GM19452 (cell line): ENCODE measurements at regions not wholly inside any gene's neighbourhood (a gene's known extent, or its start where the extent isn't known, plus 50 kb on each side); places are given as distances from the start of the nearest gene placed in this dataset.
"Not testable (repeated sequence)": the region's sequence is repeated elsewhere in the genome, so short reads cannot be mapped to it uniquely, and the experiment has no call there.

ENCODE experiments used
- ATAC-seq: cut with Tn5 transposase; IDR thresholded peaks from one replicate; pipeline ENCODE4 v1.9.1; 2021; ENCODE audit not compliant: unreplicated experiment

DNA sequence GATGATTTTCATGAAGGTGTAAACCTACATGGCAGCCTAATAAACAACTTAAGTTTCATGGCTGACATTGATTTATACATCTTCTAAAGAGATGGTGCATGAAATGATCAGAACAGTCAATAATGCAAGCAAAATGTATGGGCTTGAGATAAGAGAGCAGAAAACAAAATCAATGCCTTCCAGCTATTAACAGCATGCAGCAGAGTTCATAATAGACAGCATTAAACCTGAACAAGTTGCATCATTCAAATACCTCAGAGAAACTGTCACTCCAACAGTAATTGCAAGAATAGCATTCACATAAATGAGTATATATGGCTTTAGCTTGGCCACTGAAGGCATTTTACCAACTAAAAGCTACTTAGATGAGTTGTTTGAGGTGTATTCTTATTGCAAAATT, 319.6 kb upstream of the ARID1B start:
- ATAC-seq: no peak

DNA sequence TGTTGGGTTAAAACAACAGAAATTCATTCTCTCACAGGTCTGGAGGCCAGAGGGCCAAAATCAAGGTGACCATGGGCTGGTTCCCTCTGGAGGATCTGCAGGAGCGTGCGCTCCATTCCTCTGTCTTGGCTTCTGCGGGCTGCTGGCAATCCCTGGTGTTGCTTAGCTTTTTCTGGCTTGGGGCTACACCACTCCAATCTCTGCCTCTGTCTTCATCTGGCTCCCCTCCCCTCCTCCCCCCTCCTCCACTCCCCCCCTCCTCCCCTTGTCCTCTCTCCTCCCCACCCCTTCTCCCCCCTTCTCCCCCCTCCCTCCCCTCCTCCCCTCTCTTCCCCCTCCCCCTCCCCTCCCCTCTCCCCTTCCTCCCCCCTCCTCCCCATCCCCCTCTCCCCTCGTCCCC, 321.3 kb upstream of the ARID1B start:
- no peak for ATAC-seq

DNA sequence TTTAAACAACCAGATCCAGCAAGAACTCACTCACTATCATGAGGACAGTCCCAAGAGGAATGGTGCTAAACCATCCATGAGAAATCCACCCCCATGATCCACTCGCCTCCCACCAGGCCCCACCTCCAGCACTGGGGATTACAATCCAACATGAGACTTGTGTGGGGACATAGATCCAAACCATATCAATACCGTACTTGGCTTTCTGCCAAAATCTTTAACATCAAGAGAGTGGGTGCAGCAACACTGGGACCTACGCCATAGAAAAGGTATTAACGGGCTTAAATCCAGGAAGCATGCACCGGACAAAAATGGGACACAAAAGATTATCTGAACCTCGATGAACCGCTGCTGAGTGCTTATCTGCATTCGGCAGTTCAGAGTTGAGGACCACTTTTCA, 322.3 kb upstream of the ARID1B start:
- ATAC-seq: no peak

DNA sequence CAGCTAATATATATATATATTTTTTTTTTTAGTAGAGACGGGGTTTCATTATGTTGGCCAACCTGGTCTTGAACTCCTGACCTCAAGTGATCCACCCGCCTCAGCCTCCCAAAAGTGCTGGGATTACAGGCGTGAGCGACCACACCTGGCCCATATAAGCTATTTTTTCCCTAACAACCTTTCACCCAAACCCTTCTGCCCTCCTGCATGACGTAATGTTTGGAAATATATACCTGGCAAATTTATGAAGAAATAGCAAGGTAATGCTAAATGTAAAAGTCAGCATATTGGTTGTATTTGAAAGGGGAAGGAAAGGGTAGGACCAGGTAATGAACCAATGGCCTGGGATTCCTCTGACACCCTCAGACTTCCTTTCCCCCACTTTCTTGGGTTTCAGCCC, 325.5 kb upstream of the ARID1B start:
- no peak for ATAC-seq

DNA sequence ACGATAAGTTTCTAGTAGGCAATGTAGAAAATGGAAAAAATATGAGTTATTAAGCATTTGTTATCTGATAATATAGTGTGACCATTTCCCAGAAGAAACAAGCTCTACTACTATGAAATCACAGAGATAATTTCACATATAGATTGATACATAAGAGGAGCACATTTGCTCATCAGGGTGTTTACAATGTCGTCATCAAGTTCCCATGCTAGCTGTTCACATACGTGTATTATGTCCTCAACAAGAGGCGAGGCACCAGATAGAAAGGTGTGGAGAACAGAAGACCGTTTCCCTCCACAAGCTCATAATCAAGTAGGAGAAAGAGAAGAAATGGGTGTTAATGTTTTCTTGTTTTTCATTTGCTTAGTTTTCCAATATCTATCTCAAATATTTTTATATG, 326.1 kb upstream of the ARID1B start:
- ATAC-seq: no peak

DNA sequence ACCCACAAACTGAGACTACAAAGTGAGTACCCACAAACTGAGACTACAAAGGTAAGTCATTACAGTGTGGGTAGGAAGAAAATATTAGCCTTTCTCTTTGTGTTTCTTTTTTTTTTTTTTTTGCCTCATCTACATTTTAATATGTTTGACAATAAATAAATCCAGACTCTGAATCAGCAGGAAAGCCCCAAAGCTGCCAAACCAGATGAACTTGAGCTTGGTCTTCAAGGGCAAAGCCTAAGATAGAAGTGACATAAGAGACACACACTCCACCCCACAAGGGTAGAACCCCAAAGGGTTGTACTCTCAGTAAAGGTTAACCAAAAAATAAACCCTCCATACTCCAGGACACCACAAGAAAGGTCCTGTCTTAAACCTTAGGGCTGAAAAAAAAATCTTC, 326.8 kb upstream of the ARID1B start:
- ATAC-seq: no peak

DNA sequence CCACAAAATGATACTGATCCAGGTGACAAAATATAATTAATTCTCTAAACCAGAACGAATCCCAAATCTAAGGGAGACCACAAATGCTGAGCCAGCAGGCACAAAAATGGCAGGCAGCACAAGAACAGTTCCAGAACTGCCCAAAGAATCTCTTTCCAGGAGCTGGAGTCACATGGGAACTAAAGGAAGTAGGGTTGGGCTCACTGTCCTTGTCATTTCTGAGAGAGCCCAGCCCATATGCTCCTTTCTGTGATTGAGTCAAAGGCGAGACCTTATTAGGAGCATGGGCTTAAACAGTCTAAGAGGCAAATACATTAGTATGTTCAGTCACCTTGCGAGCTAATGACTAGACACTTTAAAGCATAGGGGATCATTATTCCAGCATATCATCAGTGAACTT, 327.6 kb upstream of the ARID1B start:
- no peak for ATAC-seq

DNA sequence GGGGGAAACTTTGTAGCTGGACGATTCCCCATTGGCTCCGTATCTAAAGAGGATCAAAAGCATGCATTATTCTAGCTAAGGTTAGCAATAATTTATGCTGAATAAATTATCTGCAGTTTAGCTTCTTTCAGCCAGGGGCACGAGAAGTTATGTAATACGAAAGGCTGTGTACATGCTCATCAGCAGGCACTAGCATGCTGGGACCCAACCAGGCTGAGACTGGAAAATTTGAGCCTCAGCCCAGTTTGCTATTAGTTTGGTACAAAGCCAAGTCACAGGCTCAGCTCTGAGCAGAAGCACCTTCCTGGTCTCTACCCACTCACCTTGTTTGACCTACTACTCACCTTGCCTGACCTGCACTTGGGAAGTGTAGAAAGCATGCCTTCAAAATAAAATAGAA, 328.1 kb upstream of the ARID1B start:
- no peak for ATAC-seq

DNA sequence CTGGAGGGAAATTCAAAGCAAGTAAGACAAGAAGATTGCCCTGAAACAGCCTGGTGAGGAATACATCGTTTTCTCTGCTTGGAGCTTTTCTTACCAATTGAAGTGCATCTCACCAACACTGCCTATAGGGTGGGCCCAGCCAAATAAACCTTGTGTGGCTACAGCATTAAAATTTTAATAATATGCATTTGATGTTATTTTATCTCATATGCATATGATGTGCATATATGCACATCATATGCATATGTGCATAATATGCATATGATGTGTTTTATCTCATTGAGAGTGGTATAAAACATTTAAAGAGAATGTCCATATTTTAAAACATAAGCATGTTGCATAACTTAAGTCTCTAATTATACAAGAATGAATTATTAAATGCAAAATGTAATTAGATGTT, 328.6 kb upstream of the ARID1B start:
- no peak for ATAC-seq

DNA sequence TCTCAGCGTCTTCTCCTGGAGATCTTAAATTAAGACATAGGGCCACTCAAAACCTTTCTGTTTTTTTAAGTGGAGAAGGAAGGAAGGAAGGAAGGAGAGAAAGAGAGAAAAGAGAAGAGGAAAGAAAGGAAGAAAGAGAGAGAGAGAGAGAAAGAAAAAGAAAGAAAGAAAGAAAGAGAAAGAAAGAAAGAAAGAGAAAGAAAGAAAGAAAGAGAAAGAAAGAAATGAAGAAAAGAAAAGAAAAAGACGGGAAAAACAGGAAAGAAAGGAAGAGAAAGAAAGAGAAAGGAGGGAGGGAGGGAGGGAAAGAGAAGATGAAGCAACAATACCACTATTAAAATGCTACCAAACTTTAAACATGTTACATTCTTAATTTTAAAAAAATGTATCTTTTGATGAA, 336.5 kb upstream of the ARID1B start:
- no peak for ATAC-seq

DNA sequence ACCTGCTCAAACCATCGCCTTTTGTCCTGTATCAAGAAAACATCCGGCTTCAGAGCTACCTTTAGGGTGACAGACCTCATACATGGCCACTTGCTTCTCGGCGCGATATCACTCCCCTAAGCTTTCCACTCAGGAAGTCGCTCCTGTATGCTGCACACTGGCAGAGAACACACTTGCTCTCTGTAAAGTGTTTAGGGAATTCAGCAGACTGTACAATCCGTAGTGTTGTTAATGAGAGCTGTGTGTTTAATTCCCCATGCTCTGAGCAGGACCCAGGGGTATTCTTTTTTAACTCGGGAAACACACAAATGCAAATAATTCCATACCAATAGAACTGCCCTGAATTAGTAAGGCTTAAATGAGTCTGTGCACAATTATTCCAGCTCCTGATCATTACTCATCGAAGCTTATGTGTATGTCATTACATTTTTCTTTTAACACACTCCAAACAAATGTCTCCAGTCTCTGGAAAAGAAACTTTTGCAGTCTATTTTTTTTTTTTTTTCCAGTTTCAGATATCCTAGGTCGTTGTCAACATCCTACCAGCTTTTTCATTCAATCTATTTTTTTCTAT, 338.7 kb upstream of the ARID1B start:
- no peak for ATAC-seq

DNA sequence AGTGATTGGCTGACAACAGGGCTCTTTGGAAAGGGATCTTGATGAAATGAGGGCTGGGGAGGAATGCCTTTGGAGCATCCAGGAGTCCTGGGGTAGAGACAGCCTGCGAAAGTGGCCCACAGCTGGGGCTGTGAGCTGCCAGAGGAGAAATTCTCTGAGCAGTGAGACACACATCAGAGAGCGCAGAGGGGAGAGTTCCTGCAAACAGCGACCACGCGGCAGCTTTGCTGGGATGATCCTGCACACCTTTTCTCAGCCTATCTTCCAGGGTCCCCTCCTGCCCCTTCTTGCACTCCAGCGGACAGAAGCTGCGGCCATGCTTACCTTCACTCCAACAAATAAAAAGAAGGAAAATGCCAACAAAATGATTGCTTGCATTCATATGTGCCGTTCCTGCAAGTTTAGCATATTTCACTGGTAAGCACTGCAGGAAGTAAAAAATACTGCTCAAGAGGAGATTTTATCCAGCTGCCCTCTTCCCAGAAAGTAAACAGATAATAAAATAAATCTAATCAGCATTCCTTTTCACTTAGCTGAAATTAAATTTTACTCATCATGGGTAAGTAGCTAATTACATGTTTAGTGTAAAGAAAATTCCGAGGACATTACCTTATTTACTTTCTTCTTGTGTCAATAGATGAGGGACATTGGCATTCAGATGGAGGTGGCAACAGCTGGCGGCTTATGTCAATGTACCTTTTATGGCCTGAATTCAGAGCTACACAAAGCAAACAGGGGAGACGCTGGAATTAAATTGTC, 339.9 kb upstream of the ARID1B start:
- no peak for ATAC-seq

DNA sequence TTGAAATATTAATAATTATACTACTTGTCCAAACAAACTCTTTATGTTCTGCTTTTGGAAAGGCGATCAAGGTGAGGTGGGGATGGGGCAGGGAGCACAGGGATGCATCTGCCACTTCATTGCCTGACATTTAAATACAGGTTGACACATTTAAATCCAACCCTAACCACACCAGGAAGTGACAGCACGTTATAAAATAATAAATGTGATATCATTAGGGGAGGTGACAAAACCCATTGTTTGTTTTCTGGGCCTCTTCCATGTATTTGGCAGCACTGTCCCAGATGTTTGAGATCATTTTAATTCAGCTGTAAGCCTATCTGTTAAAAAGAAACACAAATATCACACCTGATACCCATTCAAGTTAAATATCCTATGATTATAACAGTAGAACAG, 342.4 kb upstream of the ARID1B start:
- no peak for ATAC-seq

DNA sequence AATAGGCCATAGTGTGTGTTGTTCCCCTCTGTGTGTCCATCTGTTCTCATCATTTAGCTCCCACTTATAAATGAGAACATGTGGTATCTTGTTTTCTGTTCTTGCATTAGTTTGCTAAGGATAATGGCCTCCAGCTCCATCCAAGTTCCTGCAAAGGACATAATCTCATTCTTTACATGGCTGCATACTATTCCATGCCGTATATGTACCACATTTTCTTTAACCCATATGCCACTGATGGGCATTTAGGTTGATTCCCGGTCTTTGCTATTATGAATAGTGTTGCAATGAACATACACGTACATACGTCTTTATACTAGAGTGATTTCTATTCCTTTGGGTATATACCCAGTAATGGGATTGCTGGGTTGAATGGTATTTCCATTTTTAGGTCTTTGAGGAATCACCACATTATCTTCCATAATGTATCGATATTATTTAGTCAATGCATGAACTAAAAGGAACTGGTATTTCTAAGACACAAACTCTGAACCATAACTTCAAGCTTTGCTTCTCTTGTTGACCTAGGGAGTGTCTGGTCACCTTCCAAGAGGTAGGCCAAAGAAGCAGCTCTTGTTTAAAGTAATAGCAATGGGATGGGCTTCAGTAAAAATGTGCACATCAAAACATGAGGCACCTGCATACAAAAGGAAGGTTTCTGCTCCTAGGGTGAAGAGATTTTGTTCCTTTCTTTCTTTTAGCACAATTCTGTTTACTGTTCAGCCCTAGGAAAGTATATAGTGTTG, 343.0 kb upstream of the ARID1B start:
- ATAC-seq: no peak

DNA sequence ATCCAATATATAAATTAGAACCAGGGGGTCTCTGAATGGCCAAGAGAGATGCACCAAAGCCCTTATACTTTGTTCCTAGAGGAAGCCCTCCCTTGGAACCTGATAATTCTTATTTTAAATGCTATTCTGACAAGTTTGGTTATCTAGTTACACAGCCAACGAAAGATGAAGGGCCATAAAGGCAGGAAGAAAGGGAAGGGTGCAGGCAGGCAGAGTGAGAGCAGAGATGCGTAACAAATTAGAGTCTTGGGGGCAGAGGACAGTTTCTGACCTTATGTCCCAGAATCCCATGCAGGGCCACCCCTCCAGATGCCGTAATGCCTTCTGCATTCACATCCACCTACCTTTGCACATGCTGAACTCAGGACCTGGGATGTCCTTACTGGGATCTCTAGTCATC, 344.6 kb upstream of the ARID1B start:
- no peak for ATAC-seq

DNA sequence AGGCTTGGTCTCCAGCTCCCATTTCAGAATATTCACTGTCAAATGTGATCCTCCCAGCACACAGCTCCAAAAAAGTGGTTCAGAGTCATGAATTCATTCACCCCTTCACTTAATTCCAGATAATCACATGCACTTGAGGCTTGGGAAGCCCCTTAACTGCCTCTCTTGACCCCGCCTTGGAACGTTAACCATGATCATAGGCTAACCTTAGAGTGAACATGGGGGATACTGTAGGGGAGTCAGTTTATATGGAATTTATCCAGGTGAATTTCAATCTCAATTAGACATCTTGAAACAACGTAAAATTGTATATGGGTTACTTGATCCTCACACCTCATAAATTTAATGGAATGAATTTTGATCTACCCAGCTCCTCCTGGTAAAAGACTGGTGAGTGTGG, 346.8 kb upstream of the ARID1B start:
- ATAC-seq: no peak

DNA sequence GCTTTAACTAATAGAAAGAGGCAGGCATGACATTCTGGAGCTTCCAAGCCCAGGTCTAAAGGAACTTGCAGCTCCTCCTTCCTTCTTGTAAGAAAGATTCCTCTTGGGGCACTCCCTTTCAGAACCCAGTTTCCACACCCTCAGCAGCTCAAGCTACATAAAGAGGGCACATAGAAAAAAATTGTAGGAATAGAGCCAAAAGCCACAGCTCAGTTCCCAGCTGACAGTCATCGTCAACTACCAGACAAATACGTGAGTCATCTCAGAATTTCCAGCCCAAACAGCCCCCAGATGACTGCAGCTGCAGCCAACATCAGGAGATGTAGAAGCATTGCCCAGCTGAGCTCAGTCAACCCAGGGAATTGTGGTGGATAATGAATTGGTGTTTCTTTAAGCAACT, 349.8 kb upstream of the ARID1B start:
- ATAC-seq: no peak

DNA sequence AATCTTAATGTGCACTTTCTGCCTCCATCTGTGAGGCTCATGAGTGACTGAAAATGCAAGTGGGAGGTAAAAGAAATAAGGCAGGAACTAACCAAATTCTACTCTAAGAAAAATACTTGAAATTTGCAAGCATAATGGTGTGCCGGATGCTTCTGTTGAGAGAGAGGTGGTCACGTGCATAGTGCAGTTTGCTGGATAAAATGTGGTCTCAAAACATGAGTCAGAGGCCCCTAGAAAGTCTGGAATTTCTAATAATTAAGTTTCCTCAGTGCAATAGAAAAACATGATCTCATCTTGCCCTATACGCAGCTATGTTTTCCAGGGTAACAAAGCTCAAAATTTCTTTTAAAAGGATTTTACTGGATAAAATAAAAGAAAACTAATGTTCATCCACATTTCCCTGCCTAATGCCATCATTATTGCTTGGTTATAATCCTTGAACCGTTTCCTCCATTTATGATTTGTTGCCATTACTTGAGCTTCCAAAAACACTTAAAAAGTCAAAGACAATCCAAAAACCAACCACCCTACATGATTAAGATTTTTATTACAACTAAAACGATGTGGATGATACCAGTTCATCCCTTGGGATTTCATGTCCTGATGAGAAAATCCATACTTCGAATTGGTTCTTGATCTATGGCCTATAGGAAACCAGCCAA, 351.7 kb upstream of the ARID1B start:
- no peak for ATAC-seq

DNA sequence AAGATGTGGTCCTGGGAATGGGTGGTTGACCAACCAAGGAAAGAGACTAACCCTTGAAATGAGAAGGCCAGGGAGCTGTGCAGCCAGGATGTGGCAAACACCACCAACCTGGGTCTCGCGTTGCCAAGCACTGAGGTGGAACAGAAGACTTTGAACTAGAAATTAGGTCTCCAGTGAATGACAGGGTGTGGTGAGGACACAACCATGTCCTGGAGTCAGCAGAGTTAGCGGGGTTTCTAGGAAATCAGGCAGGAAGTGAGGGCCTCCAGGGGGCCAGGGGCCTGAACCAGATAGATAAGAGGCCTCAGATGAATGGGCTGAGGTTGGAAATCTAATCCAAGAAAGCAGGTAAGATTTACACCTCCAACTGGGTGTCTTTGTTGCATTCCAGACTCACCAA, 353.3 kb upstream of the ARID1B start:
- no peak for ATAC-seq

DNA sequence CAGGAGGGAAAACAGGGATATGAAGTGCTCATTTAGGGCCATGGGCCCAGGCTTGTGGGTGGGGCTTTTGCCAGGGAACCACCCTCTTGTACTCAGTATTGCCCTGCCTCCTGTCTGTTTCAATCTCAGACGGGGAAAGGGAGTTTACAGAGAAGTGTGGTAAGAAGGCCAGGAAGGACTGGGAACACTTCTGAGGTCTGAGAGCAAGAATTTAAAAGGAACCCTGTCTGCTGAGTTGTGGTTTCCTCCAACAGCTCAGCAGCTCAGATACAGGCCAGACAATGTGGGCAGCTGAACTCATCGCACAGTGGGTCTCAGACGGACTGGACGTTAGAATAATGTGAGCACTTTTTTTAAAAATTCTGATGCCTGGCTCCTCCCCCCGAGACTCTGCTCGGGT, 354.1 kb upstream of the ARID1B start:
- ATAC-seq: no peak

DNA sequence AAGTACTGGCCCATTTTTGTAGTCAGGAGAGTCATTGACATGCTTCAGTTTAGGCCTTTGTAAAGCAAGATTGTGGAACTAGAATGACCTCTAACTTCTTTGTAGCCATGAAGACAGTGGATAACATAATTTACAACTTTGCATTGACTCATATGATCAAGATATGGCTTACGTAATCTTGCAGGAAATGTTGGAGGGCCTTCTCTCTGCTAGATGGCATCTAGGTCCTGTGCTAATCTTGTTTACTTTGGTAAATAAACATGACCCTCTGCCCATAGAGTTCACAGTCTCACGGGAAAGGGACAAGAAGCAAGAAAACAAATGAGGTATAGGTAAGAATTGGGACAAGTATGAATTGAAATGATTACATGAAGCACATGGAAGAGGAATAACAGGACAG, 355.2 kb upstream of the ARID1B start:
- no peak for ATAC-seq

DNA sequence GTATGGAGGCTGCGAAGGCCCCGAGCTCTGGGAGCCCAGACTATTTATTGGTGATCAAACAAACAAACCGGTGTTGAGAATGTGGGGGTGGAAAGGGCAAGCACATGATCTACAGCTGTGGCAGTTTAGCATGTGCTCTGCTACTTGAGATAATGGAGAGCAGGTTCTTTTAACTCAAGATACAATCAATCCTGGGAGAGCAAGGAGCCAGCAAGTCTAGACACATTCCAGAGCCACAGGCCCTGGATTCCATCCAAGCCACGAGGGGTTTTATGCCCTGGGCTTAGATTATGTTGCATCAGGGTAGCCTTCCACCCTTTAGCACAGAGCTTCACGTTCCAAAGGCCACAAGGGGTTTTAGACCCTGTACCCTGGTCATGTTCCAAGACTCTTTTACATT, 355.9 kb upstream of the ARID1B start:
- not testable (repeated sequence) for ATAC-seq
